SU-DHL-6 (cell line): ENCODE measurements at regions not wholly inside any gene's neighbourhood (a gene's known extent, or its start where the extent isn't known, plus 50 kb on each side); places are given as distances from the start of the nearest gene placed in this dataset.
"Not testable (repeated sequence)": the region's sequence is repeated elsewhere in the genome, so short reads cannot be mapped to it uniquely, and the experiment has no call there.

Source experiments
- H2AFZ ChIP-seq: fragments of 200-600 bp; sonication (generic); 2 replicates; pipeline ENCODE4 v1.6.1; 2014; ENCODE audit warnings: low read depth, mild to moderate bottlenecking, moderate library complexity, mixed read lengths, antibody characterized with exemption, low read length; ENCODE audit not compliant: severe bottlenecking
- H3F3A ChIP-seq: fragments of 200-600 bp; shearing (Covaris generic); 2 replicates; pipeline ENCODE4 v1.6.0; 2016; ENCODE audit warnings: antibody characterized with exemption, mild to moderate bottlenecking; ENCODE audit not compliant: insufficient read depth
- H3K27ac ChIP-seq: fragments of 200-600 bp; sonication (generic); 2 replicates; pipeline ENCODE4 v1.5.1; 2016; ENCODE audit warnings: low read depth, mild to moderate bottlenecking, low read length, moderate library complexity, mixed read lengths
- H3K27me3 ChIP-seq: fragments of 200-600 bp; sonication (generic), shearing (Covaris generic); 2 replicates; pipeline ENCODE4 v1.6.0; 2014; ENCODE audit warnings: mild to moderate bottlenecking, low read length
- H3K36me3 ChIP-seq: fragments of 200-600 bp; sonication (generic); 2 replicates; pipeline ENCODE4 v1.6.1; 2014; ENCODE audit warnings: mild to moderate bottlenecking, low read length, mixed read lengths
- H3K4me2 ChIP-seq: fragments of 300-600, 200-600 bp; shearing (Covaris generic), sonication (generic); 2 replicates; pipeline ENCODE4 v1.6.0; 2014; ENCODE audit warnings: low read length, low read depth, mild to moderate bottlenecking; ENCODE audit not compliant: poor library complexity, severe bottlenecking
- H3K4me3 ChIP-seq: fragments of 200-600 bp; sonication (generic); 2 replicates; pipeline ENCODE4 v1.5.1; 2014; ENCODE audit warnings: antibody characterized with exemption, low read length, mild to moderate bottlenecking, mixed read lengths; ENCODE audit not compliant: insufficient read depth, poor library complexity, severe bottlenecking
- H3K79me2 ChIP-seq: fragments of 200-600 bp; sonication (generic); 2 replicates; pipeline ENCODE4 v1.6.1; 2014; ENCODE audit warnings: mild to moderate bottlenecking, low read length, moderate library complexity; ENCODE audit not compliant: insufficient read depth
- H3K9ac ChIP-seq: fragments of 200-600 bp; sonication (generic); 2 replicates; pipeline ENCODE4 v1.7.0; 2014; ENCODE audit warnings: mild to moderate bottlenecking, low read length
- H3K9me2 ChIP-seq: fragments of 200-600 bp; sonication (generic); replicated peaks from 2 replicates; pipeline ENCODE4 v1.6.1; 2014; ENCODE audit warnings: low read length; ENCODE audit not compliant: insufficient read depth
- H3K9me3 ChIP-seq: fragments of 200-600 bp; sonication (generic); 2 replicates; pipeline ENCODE4 v1.6.1; 2014; ENCODE audit warnings: low read length, mixed read lengths; ENCODE audit not compliant: insufficient read depth
- H4K20me1 ChIP-seq: fragments of 200-600 bp; sonication (generic); 2 replicates; pipeline ENCODE4 v1.6.1; 2014; ENCODE audit warnings: low read depth, mild to moderate bottlenecking, antibody characterized with exemption, low read length, moderate library complexity, mixed read lengths
- CTCF ChIP-seq: fragments of 200-600 bp; sonication (generic); IDR thresholded peaks from one replicate; pipeline ENCODE4 v1.5.1; 2017; ENCODE audit warnings: antibody characterized with exemption, mild to moderate bottlenecking, low read length, moderate library complexity; ENCODE audit not compliant: insufficient read depth, poor library complexity, severe bottlenecking
- EZH2phosphoT487 ChIP-seq: fragments of 200-600 bp; sonication (generic), shearing (Covaris generic); conservative IDR thresholded peaks from 2 replicates; pipeline ENCODE4 v1.6.1; 2018; ENCODE audit warnings: mild to moderate bottlenecking, antibody characterized with exemption, low read length, moderate library complexity, mixed read lengths

GRCh38 chrX:10697616-10698317 is 77.4 kb upstream of the MID1 start:
- Histone ChIP-seq H4K20me1 (no peaks in the 10 kb centered on the region), H3K27ac (no peak overlapping the region), H3K9me2 (no peaks in the 10 kb centered on the region), H3K79me2 (no peaks in the 10 kb centered on the region), H3F3A (no peaks in the 10 kb centered on the region), H3K27me3 (no peaks in the 10 kb centered on the region), H3K4me2 (no peak overlapping the region), H3K9ac (no peak overlapping the region), H2AFZ (no peak overlapping the region), H3K4me3 (no peak overlapping the region), H3K36me3 (no peaks in the 10 kb centered on the region), H3K9me3 (no peaks in the 10 kb centered on the region)
- TF ChIP-seq CTCF = no peak
- no peak for TF ChIP-seq EZH2phosphoT487

DNA sequence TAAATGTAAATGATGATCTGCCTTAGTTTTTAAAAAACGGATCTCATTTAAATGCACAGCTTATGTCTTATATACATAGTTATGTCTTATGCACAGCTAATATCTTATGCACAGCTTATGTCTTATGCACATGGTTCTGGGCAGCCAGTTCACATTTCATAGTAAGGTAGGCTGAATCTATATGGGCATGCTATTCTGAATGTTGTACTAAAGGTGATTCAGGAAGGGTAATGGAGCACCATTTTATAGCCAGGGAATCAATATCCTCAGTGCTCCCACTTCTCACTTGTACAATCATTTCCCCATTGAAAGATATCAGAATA is 77.9 kb upstream of the MID1 start:
- Histone ChIP-seq H3K4me2 (no peak overlapping the region), H3K4me3 (no peak overlapping the region), H2AFZ (no peak overlapping the region), H4K20me1 (no peaks in the 10 kb centered on the region), H3K9ac (no peak overlapping the region), H3K36me3 (no peaks in the 10 kb centered on the region), H3F3A (no peaks in the 10 kb centered on the region), H3K27me3 (no peaks in the 10 kb centered on the region), H3K79me2 (no peaks in the 10 kb centered on the region), H3K27ac (no peak overlapping the region), H3K9me3 (no peaks in the 10 kb centered on the region), H3K9me2 (no peaks in the 10 kb centered on the region)
- no peak for TF ChIP-seq EZH2phosphoT487
- TF ChIP-seq CTCF = no peak

- Histone ChIP-seq H3K27me3 (no peaks in the 10 kb centered on the region), H2AFZ (no peak overlapping the region), H3K36me3 (no peaks in the 10 kb centered on the region), H3K9me3 (no peaks in the 10 kb centered on the region), H3K9me2 (no peaks in the 10 kb centered on the region), H4K20me1 (no peaks in the 10 kb centered on the region), H3K4me3 (no peak overlapping the region), H3K4me2 (no peak overlapping the region), H3K79me2 (no peaks in the 10 kb centered on the region), H3K27ac (no peak overlapping the region), H3K9ac (no peak overlapping the region), H3F3A (no peaks in the 10 kb centered on the region)
- TF ChIP-seq CTCF = no peak
- no peak for TF ChIP-seq EZH2phosphoT487
Observed at GRCh38 chrX:10702031-10702430, 81.6 kb upstream of the MID1 start.

DNA sequence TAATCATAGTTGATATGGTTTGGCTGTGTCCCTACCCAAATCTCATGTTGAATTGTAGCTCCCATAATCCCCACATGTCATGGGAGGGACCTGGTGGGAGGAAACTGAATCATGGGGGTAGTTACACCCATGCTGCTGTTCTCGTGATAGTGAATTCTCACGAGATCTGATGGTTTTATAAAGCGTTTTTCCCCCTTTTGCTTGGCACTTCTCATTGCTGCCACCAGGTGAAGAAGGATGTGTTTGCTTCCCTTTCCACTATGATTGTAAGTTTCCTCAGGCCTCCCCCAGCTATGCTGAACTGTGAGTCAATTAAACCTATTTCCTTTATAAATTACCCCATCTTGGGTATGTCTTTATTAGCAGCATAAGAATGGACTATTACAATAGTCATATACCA is 86.0 kb upstream of the MID1 start:
- not testable (repeated sequence) for H4K20me1 ChIP-seq, H3K36me3 ChIP-seq, H2AFZ ChIP-seq, H3K9me3 ChIP-seq, H3K4me3 ChIP-seq, H3K27ac ChIP-seq, H3K79me2 ChIP-seq, H3F3A ChIP-seq, H3K9me2 ChIP-seq, H3K9ac ChIP-seq, H3K4me2 ChIP-seq, H3K27me3 ChIP-seq
